ENCODE measurements at regions not wholly inside any gene's neighbourhood (a gene's known extent, or its start where the extent isn't known, plus 50 kb on each side); places are given as distances from the start of the nearest gene placed in this dataset.

DNA sequence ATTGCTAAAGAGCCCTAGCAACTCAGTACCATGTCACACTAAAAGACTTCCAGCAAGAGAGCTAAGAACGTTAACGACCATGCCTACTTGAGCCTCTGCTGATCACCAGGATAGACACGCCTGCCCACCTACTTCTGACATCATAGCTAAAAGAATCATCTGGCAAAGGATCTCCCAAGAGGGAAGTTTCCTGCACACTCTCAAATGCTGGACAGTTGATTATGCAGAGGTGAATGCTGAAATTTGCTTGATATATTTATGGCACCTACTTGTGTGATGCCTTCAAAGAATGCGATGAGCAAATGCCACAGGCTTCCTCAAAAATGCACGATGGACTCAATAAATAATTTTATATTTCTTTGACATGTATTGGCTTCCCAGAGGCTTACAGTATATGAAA, 113.6 kb downstream of the GALC start:
- peaks cover 27% of the 10 kb centered on the region for H3K27me3 Mint-ChIP-seq
- H3K9me3 Mint-ChIP-seq: no peaks in the 10 kb centered on the region
- no peak overlapping the region for H3K27ac Mint-ChIP-seq
- H3K4me3 Mint-ChIP-seq: no peak overlapping the region
- no peaks in the 10 kb centered on the region for H3K36me3 Mint-ChIP-seq (ENCODE audit: low read depth)
- no peaks in the 10 kb centered on the region for H3K4me1 Mint-ChIP-seq (ENCODE audit: low read depth)

DNA sequence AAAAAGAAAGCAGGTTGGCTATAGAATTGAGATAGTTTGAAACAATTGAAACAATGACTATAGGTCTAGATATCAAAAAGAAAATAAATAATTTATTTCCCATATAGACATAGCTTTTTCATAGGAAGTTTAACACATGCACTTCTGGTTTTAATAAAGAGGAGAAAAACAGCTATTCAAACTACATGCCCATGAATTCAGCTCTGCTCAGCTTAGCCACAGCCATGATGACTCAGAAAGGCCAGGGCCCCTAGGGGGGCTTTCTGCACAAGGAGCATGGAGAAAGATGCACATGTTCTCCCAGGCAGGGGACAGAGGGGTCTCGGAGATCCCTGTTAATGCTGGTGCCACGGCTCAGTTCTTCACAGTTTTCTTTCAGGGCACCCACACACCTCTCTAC, 114.0 kb downstream of the GALC start:
- Mint-ChIP-seq H3K9me3 (no peaks in the 10 kb centered on the region), H3K27ac (no peak overlapping the region), H3K27me3 (peaks cover 31% of the 10 kb centered on the region), H3K4me3 (no peak overlapping the region), H3K36me3 (ENCODE audit: low read depth) (no peaks in the 10 kb centered on the region), H3K4me1 (ENCODE audit: low read depth) (no peaks in the 10 kb centered on the region)

- Mint-ChIP-seq H3K27ac (no peak overlapping the region), H3K4me3 (no peak overlapping the region), H3K36me3 (ENCODE audit: low read depth) (no peaks in the 10 kb centered on the region), H3K4me1 (ENCODE audit: low read depth) (no peaks in the 10 kb centered on the region), H3K9me3 (no peaks in the 10 kb centered on the region), H3K27me3 (peaks cover 35% of the 10 kb centered on the region)
Measured at GRCh38 chr14:87877877-87878276, 115.1 kb downstream of the GALC start.

DNA sequence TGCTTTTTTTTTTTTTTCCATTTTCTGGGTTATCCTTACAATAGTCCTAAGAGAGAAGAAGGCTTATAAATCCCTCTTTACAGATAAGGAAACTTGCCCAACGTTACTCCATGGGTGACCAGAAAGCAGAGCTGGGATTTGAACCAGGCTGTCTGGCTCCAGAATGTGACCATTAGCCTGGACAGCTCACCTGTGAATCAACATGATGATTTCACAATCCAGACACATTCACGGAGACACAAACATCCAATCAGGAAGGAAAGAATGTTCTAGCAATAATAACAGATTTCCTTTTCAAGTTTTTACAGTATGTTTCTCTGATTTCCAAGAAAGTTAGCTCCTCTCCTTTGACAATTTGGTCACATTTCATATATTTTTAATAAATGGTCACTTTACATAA, 118.3 kb downstream of the GALC start:
- peaks cover 11% of the 10 kb centered on the region for H3K4me1 Mint-ChIP-seq (ENCODE audit: low read depth)
- no peaks in the 10 kb centered on the region for H3K36me3 Mint-ChIP-seq (ENCODE audit: low read depth)
- peaks cover 34% of the 10 kb centered on the region for H3K27me3 Mint-ChIP-seq
- H3K9me3 Mint-ChIP-seq: no peaks in the 10 kb centered on the region
- no peak overlapping the region for H3K27ac Mint-ChIP-seq
- no peak overlapping the region for H3K4me3 Mint-ChIP-seq

DNA sequence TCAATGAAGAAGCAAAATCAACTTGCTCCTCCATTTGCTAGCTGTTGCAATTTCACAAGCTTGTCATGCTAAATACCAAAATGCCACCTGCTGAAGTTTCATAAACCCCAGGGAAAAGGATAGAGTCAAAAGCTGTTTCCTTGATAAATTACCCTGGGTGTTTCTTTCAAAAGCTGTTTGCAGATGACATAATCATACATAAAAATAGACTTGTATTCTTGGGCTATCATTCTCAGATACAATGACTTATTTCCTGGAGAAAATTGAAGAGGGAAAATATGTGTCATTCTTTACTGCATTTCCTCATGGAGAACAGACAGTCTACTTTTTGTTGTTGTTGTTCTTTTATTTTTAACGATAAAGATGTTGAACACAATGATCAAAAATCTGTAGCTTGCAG, 119.2 kb downstream of the GALC start:
- H3K9me3 Mint-ChIP-seq: no peaks in the 10 kb centered on the region
- H3K27ac Mint-ChIP-seq: no peak overlapping the region
- H3K4me1 Mint-ChIP-seq (ENCODE audit: low read depth): peaks cover 15% of the 10 kb centered on the region
- H3K27me3 Mint-ChIP-seq: peaks cover 30% of the 10 kb centered on the region
- H3K4me3 Mint-ChIP-seq: no peak overlapping the region
- H3K36me3 Mint-ChIP-seq (ENCODE audit: low read depth): no peaks in the 10 kb centered on the region

DNA sequence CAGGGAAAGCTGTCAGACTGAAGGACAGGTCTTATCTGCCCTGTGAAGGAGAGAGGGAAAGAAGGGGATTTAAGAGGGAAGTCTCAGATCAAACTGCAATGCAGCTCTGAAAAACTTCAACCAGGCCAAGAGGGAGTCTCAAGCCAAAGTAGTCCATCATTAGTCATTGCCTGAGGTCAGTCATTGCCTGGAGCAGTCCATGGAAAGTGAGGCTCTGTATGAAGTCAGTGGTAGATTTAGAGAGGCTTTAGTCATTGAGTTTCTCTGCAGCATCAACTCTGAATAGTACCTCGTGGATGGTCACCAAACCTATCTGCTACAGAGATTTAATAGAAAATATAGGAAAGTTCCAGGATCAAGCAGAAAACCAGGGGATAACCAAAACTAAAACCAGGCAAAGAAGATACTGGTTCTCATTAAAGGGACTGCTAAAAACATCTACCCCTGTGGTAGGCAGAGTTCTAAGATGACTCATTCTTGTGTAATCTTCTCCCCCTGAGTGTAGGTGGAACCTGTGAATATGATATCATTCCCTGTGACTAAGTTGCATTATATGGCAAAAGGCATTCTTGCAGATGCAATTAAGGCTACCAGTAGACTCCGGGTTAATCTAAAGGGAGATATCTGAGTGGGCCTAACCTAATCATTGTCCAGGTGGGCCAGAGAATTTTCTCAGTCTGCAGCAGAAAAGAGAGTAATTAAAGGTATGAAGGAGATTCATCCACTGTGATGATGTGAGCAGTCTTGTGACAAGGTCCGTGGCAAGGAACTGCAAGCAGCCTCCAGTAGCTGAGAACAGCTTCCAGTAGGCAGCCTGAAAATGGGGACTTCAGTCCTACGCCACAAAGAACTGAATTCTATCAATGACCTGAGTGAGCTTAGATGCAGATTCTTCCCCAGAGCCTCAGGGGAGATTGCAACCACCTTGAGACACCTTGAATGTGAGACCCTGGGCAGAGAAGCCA, 123.1 kb downstream of the GALC start:
- Mint-ChIP-seq H3K36me3 (ENCODE audit: low read depth) (no peaks in the 10 kb centered on the region), H3K27ac (no peak overlapping the region), H3K4me1 (ENCODE audit: low read depth) (peaks cover 15% of the 10 kb centered on the region), H3K4me3 (no peak overlapping the region), H3K9me3 (no peaks in the 10 kb centered on the region), H3K27me3 (peaks cover 23% of the 10 kb centered on the region)

DNA sequence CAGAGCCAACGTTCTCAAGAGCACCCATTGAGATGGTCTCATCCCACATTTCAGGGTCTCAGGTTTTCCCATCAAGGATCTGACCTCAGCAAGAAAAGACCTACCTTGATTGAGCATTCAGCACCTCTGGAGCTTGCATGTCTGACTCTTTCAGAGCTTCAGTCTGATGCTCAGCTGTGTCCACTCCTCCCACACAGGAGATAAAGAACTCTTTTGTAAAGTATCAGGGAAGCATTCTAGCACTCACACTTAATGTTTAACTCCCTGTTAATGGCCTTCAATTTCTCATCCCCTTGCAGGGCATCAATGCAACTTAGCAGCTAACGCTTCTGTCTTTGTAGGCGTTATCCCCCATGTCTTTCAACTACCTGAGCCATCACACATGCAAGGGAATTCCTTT, 124.1 kb downstream of the GALC start:
- H3K4me3 Mint-ChIP-seq: no peak overlapping the region
- no peak overlapping the region for H3K27ac Mint-ChIP-seq
- no peaks in the 10 kb centered on the region for H3K36me3 Mint-ChIP-seq (ENCODE audit: low read depth)
- H3K27me3 Mint-ChIP-seq: peaks cover 14% of the 10 kb centered on the region
- no peaks in the 10 kb centered on the region for H3K9me3 Mint-ChIP-seq
- H3K4me1 Mint-ChIP-seq (ENCODE audit: low read depth): peaks cover 15% of the 10 kb centered on the region

- Mint-ChIP-seq H3K4me1 (ENCODE audit: low read depth) (peaks cover 11% of the 10 kb centered on the region), H3K4me3 (no peak overlapping the region), H3K27me3 (no peaks in the 10 kb centered on the region), H3K36me3 (ENCODE audit: low read depth) (no peaks in the 10 kb centered on the region), H3K9me3 (peaks cover under 1% of the 10 kb centered on the region), H3K27ac (no peak overlapping the region)
Measured at GRCh38 chr14:87866116-87866515, 126.9 kb downstream of the GALC start.

DNA sequence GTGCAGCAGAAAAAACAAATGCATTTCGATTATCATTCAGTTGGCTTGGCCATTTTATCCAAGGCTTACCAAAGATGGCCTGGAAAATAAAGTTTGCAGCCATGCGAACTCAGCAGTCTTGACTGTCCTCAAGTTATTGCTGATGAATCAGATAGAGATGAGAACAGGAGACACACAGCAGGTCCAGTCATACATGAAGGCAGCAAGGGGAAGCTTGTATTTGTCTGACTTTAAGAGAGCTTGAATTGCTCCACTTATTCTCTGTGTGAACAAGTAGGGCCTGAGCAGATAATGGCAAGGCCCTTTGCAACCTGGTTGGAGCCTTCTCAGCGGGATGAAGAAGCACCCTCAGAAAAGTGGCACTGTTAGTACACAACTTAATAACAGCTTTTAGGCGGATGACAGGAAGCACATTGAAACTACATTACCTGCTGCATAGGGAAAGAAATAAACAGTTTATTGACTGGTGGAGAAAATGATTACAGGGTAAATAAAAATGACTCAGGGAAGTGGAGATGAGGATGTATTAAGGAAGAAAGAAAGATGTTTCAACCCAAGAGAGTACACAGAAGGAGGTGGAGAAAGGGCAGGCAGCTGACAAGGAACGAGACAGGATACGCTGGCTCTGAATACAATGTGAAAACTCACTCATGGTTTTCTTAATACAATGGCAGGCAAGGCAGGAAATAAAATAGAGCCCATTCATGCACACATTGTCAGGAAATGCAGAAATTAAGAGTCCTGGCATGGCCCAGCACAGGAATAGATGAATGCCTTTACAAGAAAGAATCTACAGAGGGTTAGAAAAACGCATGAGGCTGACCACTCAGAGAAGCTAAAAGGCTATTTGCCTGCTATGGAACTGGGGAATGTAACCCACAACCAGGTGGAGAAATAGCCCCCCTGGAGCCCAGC, 128.4 kb downstream of the GALC start:
- Mint-ChIP-seq H3K36me3 (ENCODE audit: low read depth) (no peaks in the 10 kb centered on the region), H3K27me3 (no peaks in the 10 kb centered on the region), H3K9me3 (peaks cover 2% of the 10 kb centered on the region), H3K4me1 (ENCODE audit: low read depth) (peaks cover 3% of the 10 kb centered on the region), H3K27ac (no peak overlapping the region), H3K4me3 (no peak overlapping the region)

DNA sequence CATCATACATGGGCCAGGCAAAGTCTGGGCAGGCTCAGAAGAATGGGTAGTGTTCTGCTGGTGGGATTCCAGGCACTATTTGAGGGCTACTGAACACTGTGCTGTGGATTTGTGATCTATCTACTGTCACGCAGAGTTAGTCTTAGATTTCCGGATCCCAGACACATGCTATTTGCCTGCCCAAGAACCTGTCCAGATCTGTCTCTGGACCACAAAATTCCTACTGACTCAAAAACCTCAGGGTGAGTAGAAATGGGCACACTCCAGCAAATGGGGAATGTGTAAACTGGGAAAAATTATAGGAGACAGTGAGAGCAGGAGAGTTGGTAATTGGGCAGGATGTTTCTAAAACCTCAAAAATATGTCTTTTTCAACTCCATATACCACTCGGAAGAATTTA, 129.9 kb downstream of the GALC start:
- Mint-ChIP-seq H3K4me1 (ENCODE audit: low read depth) (no peaks in the 10 kb centered on the region), H3K27ac (no peak overlapping the region), H3K36me3 (ENCODE audit: low read depth) (no peaks in the 10 kb centered on the region), H3K27me3 (no peaks in the 10 kb centered on the region), H3K9me3 (peaks cover 5% of the 10 kb centered on the region), H3K4me3 (no peak overlapping the region)

DNA sequence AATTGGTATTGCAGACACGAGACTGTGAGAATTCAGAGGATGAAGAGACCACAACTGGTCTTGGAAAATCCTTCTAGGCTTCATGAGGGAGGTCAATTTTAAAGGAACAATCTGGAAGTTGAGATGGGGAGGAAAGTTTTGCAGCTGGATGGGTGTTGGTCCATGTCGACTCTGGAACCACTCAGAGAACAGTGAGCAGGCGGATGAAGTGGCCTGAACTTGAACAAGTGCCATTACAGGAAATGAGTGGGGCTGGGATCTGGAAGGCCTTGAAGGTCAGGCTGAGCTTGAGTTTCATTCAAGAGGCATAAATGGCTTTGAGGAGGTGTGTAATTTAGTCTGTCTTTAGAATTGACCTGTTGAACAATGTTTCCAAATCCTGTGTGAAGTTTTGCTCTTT, 140.9 kb downstream of the GALC start:
- Mint-ChIP-seq H3K9me3 (no peaks in the 10 kb centered on the region), H3K36me3 (ENCODE audit: low read depth) (no peaks in the 10 kb centered on the region), H3K27ac (no peak overlapping the region), H3K27me3 (peaks cover 11% of the 10 kb centered on the region), H3K4me1 (ENCODE audit: low read depth) (no peaks in the 10 kb centered on the region), H3K4me3 (no peak overlapping the region)

DNA sequence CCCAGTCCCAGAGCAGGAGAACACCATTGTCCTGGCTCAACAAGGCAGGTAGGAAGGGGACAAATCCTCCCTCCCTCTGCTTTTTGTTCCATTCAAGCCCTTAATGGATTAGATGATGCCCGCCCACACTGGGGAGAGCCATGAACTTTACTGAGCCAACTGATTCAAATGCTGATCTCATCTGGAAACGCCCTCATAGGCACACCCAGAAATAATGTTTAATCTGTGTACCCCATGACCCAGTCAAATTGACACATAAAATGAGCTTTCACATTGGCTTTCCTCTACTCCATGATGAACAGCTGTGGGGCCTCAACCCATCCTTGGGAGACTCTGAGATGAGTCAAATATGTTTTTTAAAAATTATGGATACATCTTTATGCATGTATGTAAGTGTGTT, 141.8 kb downstream of the GALC start:
- H3K4me1 Mint-ChIP-seq (ENCODE audit: low read depth): no peaks in the 10 kb centered on the region
- no peaks in the 10 kb centered on the region for H3K36me3 Mint-ChIP-seq (ENCODE audit: low read depth)
- H3K9me3 Mint-ChIP-seq: peaks cover 2% of the 10 kb centered on the region
- no peak overlapping the region for H3K4me3 Mint-ChIP-seq
- no peak overlapping the region for H3K27ac Mint-ChIP-seq
- peaks cover 13% of the 10 kb centered on the region for H3K27me3 Mint-ChIP-seq

- Mint-ChIP-seq H3K4me3 (no peak overlapping the region), H3K4me1 (ENCODE audit: low read depth) (no peaks in the 10 kb centered on the region), H3K9me3 (peaks cover 3% of the 10 kb centered on the region), H3K27ac (no peak overlapping the region), H3K36me3 (ENCODE audit: low read depth) (no peaks in the 10 kb centered on the region), H3K27me3 (peaks cover 8% of the 10 kb centered on the region)
Measured at GRCh38 chr14:87847216-87847755, 145.7 kb downstream of the GALC start.

DNA sequence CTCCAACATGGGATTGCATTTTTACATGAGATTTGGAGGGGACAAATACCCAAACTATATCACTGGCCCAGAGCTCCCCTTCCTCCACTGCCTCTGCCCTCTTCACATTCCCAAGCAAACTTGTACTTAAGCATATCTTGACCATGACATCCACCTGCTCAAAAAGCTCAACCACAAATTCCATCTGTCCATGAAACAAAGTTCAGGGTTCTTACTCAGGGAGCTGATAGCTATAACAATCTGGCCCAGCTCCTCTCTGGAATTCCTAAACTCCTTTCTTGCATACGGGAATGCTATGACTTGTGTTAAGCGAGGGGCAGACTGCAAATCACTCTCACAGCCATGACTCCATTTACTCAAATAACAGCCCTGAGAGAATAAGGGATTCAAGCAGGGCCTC, 152.1 kb downstream of the GALC start:
- Mint-ChIP-seq H3K27ac (no peak overlapping the region), H3K36me3 (ENCODE audit: low read depth) (no peaks in the 10 kb centered on the region), H3K27me3 (peaks cover 4% of the 10 kb centered on the region), H3K9me3 (no peaks in the 10 kb centered on the region), H3K4me3 (no peak overlapping the region), H3K4me1 (ENCODE audit: low read depth) (no peaks in the 10 kb centered on the region)

DNA sequence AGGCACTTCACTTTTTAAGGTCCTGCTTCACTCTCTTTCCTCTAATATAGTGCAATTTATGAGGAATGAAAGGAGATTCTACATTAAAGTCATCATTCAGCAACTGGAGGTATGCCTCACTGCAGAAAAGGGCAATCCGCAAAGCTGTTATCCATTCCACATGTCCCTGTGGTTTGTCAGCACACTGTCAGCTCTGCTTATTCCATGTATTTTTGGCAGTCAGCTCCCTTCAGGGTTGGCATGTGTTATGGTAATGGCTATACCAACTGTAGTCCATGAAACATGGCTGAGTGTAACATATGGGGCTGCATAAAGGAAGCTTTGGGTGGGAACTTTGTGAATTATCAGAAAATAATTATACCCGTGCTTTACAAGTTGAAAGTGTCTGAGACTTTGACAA, 154.1 kb downstream of the GALC start:
- H3K9me3 Mint-ChIP-seq: no peaks in the 10 kb centered on the region
- no peaks in the 10 kb centered on the region for H3K27me3 Mint-ChIP-seq
- H3K36me3 Mint-ChIP-seq (ENCODE audit: low read depth): no peaks in the 10 kb centered on the region
- H3K4me1 Mint-ChIP-seq (ENCODE audit: low read depth): no peaks in the 10 kb centered on the region
- no peak overlapping the region for H3K27ac Mint-ChIP-seq
- H3K4me3 Mint-ChIP-seq: no peak overlapping the region

Data from stimulated activated naive CD8-positive, alpha-beta T cell treated with anti-CD3 and anti-CD28 coated beads, Interleukin-15, Interleukin-2, amounts not matched to agents 100 ng/mL and 50 ng/mL, for 24 hours (primary cell).